ENCODE measurements at regions not wholly inside any gene's neighbourhood (a gene's known extent, or its start where the extent isn't known, plus 50 kb on each side); places are given as distances from the start of the nearest gene placed in this dataset.

DNA sequence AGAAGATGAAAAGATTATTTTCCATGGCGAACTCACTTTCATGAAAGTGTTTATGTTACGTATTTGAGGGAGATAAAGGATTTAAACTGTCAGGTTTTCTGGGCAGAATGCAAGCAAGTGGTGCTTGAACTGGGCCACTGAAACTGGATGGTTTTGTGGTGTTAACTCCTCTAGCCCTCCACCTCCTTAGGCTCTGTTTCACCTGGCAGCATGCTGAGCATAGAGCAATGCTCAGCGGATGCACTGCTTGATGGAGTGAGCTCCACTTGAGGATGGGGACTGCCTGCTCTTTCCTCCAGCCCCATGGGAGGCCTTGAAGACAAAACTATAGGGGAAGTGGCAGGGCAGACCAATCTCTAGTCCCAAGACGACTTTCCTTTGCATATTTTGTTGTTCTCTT, 345.8 kb downstream of the TDRD15 start:
- 70% methylated on average over 4 of the region's 4 CpGs for WGBS
- Histone ChIP-seq H3K4me1 (ENCODE audit: insufficient read depth) (no peaks in the 10 kb centered on the region), H3K4me3 (ENCODE audit: low read depth, low read length) (no peak overlapping the region), H3K36me3 (ENCODE audit: insufficient read depth) (no peaks in the 10 kb centered on the region), H3K27ac (ENCODE audit: low read depth) (no peak overlapping the region)
- DNase-seq (ENCODE audit: extremely low spot score): no peak

DNA sequence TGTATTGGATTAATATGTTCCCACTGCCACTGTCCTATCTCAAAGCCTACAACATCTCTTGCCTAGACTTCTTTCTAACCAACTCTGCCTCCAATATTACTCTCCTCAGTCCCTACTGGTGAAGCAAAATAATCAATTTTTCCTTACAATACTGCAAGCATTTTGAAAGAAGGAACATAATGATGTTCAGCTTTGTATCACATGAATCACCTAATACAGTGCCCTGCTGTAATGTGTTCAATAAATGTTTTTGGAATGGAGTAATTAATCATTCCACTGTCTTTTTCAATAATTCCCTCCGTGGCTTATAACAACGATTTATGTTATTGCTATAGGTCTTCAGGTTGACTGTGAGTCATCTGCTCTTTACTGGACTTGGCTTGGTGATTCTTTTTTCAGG, 356.4 kb downstream of the TDRD15 start:
- no peak for DNase-seq (ENCODE audit: extremely low spot score)
- Histone ChIP-seq H3K4me3 (ENCODE audit: low read depth, low read length) (no peak overlapping the region), H3K4me1 (ENCODE audit: insufficient read depth) (no peaks in the 10 kb centered on the region), H3K36me3 (ENCODE audit: insufficient read depth) (no peaks in the 10 kb centered on the region), H3K27ac (ENCODE audit: low read depth) (no peak overlapping the region)
- WGBS: 62% methylated on average over 2 of the region's 2 CpGs

DNA sequence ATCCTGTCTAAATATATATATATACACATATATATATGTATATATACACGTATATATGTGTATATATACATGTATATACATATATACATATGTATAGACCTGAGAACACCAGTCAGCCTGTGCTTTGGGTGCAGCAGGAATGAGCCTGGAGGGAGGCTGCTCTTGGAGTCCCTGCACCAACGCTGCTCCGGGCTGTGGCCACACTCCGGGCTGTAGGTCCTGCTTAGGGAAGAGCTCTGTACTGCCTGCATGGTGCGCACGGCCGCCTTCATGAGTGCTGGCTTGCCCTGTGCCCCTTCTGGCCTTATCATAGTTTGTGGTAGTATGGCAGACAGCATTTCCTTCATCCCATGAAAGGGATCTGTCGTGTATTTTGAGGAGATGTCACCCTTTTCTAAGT, 360.9 kb downstream of the TDRD15 start:
- Histone ChIP-seq H3K4me3 (ENCODE audit: low read depth, low read length) (no peak overlapping the region), H3K4me1 (ENCODE audit: insufficient read depth) (no peaks in the 10 kb centered on the region), H3K36me3 (ENCODE audit: insufficient read depth) (no peaks in the 10 kb centered on the region), H3K27ac (ENCODE audit: low read depth) (no peak overlapping the region)
- no peak for DNase-seq (ENCODE audit: extremely low spot score)
- WGBS: 88% methylated on average over 8 of the region's 8 CpGs

DNA sequence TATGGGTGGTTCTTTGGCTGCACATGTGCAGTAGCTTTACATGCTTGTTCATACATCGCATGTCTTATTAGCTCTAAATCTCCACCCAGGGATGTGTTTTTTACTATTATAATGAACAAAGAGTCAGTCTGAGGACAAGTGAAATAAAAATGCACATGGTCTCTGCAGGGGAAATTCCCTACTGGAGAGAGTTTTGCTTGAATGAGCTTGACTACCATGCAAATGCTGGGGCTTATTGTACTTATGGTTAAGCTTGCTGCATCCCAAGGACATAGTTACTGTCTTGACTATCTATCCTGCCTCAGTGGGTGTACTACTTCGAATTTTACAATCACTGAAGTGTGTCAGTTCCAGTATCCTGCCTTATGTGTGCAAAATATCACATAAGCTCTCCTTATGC, 362.7 kb downstream of the TDRD15 start:
- Histone ChIP-seq H3K4me1 (ENCODE audit: insufficient read depth) (no peaks in the 10 kb centered on the region), H3K36me3 (ENCODE audit: insufficient read depth) (no peaks in the 10 kb centered on the region), H3K4me3 (ENCODE audit: low read depth, low read length) (no peak overlapping the region), H3K27ac (ENCODE audit: low read depth) (no peak overlapping the region)
- no peak for DNase-seq (ENCODE audit: extremely low spot score)
- 73% methylated on average over 2 of the region's 2 CpGs for WGBS

DNA sequence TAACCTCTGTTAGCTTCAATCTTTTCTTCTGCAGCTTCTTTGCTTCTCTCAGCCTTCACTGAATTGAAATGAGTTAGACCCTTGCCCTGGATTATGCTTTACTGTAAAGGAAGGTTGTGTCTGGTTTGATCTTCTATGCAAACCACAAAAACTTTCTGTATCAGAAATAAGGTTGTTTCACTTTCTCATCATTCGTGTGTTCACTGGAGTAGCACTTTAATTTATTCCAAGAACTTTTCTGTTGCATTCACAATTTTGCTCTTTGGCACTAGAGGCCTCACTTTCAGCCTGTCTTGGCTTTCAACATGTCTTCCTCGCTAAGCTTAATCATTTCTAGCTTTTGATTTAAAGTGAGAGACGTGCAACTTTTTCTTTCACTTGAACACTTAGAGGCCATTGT, 365.3 kb downstream of the TDRD15 start:
- Histone ChIP-seq H3K4me3 (ENCODE audit: low read depth, low read length) (no peak overlapping the region), H3K27ac (ENCODE audit: low read depth) (no peak overlapping the region), H3K36me3 (ENCODE audit: insufficient read depth) (no peaks in the 10 kb centered on the region), H3K4me1 (ENCODE audit: insufficient read depth) (no peaks in the 10 kb centered on the region)
- no peak for DNase-seq (ENCODE audit: extremely low spot score)
- 86% methylated on average over 3 of the region's 3 CpGs for WGBS

DNA sequence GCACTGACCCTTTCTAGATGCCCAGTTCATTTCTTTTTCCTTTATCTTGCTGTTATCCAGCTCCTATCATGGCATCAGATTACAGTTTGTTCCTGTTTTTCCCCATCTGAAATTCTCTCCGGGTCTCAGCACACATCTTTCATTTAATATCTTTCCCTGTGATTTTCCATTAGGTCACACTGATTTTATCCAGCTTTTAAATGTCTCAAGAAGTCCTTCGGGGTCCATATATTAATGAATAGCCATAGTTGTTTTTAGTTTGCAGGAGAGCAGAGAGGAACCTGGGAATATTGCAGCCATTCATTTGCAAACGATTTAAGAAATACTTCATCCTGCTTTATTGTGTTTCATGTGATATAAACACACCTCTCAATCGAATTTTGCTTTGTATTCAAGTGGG, 374.2 kb downstream of the TDRD15 start:
- H3K36me3 ChIP-seq (ENCODE audit: insufficient read depth): no peaks in the 10 kb centered on the region
- no peak overlapping the region for H3K27ac ChIP-seq (ENCODE audit: low read depth)
- WGBS: 50% methylated on average over 4 of the region's 4 CpGs
- DNase-seq (ENCODE audit: extremely low spot score): no peak
- no peaks in the 10 kb centered on the region for H3K4me1 ChIP-seq (ENCODE audit: insufficient read depth)
- H3K4me3 ChIP-seq (ENCODE audit: low read depth, low read length): no peak overlapping the region

DNA sequence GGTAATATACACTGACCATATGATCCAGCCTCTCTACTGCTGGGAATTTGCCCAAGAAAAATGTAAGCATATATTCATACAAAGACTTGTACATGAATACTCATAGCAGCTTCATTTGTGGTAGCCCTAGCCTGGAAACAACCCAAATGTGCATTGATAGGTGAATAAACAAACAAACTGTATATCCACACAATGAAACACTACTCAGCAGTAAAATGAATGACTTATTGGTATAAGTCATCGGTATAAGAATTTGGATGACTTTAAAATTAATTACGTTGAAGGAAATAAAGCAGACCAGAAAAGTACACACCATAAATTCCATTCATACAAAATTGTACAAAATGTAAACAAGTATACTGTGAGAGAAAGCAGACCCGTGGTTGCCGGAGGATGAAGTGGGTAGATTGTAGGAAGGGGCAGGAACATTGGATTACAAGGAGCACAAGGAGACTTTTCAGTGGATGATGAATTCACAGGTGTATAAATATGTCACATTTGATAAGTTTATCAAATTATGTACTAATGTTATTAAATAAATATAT, 376.7 kb downstream of the TDRD15 start:
- Histone ChIP-seq H3K4me1 (ENCODE audit: insufficient read depth) (no peaks in the 10 kb centered on the region), H3K4me3 (ENCODE audit: low read depth, low read length) (no peak overlapping the region), H3K36me3 (ENCODE audit: insufficient read depth) (no peaks in the 10 kb centered on the region), H3K27ac (ENCODE audit: low read depth) (no peak overlapping the region)
- WGBS: 25% methylated on average over 4 of the region's 4 CpGs
- DNase-seq (ENCODE audit: extremely low spot score): no peak

DNA sequence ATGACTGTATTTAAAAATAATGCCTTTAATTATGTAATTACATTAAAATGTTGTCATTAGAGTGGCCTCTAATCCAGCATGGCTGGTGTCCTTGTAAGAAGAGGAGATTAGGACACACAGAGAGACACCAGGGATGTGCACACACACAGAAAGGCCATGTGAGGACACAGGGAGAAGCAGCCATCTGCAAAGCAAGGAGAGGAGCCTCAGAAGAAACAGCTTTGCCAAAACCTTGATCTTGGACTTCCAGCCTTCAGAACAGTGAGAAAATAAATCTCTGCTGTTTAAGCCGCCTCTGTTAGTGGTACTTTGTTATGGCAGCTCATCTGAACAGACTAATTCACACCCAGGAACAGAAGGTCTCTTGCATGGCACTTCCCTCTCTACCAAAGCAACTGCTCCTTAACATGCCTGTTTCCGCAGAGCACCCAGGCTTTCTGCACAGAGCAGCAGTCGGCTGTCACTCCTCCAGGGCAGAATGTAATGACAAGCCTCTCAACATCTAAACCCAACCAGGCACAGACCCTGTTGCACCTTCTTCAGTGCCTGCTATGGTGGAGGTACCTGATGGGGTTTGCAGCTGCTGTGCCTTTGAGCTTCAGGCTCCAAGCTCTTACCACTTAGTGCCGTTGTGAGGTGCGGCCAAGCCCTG, 377.7 kb downstream of the TDRD15 start:
- 67% methylated on average over 5 of the region's 5 CpGs for WGBS
- Histone ChIP-seq H3K4me1 (ENCODE audit: insufficient read depth) (no peaks in the 10 kb centered on the region), H3K36me3 (ENCODE audit: insufficient read depth) (no peaks in the 10 kb centered on the region), H3K27ac (ENCODE audit: low read depth) (no peak overlapping the region), H3K4me3 (ENCODE audit: low read depth, low read length) (no peak overlapping the region)
- DNase-seq (ENCODE audit: extremely low spot score): no peak

DNA sequence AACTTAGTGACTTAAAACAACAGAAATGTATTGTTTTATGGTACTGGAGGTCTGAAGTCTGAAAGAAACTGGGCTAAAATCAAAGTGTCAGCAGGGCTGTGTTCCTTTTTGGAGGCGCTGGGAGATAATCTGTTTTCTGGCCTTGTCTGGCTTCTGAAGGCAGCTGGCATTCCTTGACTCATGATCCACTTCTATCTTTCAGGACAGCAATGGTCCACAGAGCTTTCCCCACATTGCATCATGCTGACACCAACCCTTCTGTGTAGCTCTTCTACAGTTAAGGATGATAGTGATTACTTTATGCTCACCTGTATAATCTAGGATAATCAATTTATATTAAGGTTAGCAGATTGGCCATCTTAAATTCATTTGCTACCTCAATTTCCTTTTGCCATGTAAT, 392.1 kb downstream of the TDRD15 start:
- no peak for DNase-seq (ENCODE audit: extremely low spot score)
- WGBS: 91% methylated on average over 1 of the region's 1 CpG

DNA sequence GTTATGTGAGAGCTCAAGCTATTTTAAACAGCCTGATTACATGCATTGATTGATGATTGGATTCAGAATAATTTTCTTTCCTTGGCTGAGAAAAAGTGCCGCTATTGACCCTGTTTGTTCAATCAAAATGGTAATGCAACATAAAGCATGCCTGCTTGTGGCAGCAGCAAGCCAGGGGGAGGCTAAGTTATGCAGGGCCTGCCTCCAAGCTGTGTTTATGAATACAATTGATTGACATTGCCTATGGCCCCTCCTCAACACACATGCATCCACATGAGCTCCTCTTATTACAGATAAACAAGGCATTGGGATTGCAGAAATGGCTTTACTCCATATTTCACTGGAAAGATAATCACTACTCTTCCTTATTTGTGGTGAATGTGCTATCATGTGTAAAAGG, 395.6 kb downstream of the TDRD15 start:
- 97% methylated on average over 1 of the region's 1 CpG for WGBS
- Histone ChIP-seq H3K4me1 (ENCODE audit: insufficient read depth) (no peaks in the 10 kb centered on the region), H3K27ac (ENCODE audit: low read depth) (no peak overlapping the region), H3K4me3 (ENCODE audit: low read depth, low read length) (no peak overlapping the region), H3K36me3 (ENCODE audit: insufficient read depth) (no peaks in the 10 kb centered on the region)
- no peak for DNase-seq (ENCODE audit: extremely low spot score)

More for the DNA sequence above, 392.1 kb downstream of the TDRD15 start:
- H3K4me3 ChIP-seq (ENCODE audit: low read depth, low read length): no peak overlapping the region
- H3K36me3 ChIP-seq (ENCODE audit: insufficient read depth): no peaks in the 10 kb centered on the region
- no peaks in the 10 kb centered on the region for H3K4me1 ChIP-seq (ENCODE audit: insufficient read depth)
- H3K27ac ChIP-seq (ENCODE audit: low read depth): no peak overlapping the region

DNA sequence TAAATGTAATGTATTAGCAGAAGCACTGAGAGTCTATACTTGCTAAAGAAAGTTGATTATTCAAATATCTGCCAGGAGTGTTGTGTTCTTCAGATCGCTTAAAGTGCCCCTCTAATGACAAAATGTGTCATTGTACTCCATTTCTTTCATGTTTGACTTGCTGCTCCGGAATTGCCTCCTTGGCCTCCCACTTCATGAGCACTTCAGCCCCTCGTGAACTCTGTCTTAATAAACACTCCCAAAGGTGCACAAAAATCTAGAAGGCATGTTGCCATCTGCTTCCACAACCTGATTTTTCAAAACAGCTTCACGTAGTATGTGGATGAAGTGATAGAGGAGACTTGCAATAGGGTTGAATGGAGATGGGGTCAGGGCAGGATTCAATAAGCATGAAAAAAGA, 396.1 kb downstream of the TDRD15 start:
- Histone ChIP-seq H3K36me3 (ENCODE audit: insufficient read depth) (no peaks in the 10 kb centered on the region), H3K4me1 (ENCODE audit: insufficient read depth) (no peaks in the 10 kb centered on the region), H3K4me3 (ENCODE audit: low read depth, low read length) (no peak overlapping the region), H3K27ac (ENCODE audit: low read depth) (no peak overlapping the region)
- 83% methylated on average over 4 of the region's 4 CpGs for WGBS
- DNase-seq (ENCODE audit: extremely low spot score): no peak

DNA sequence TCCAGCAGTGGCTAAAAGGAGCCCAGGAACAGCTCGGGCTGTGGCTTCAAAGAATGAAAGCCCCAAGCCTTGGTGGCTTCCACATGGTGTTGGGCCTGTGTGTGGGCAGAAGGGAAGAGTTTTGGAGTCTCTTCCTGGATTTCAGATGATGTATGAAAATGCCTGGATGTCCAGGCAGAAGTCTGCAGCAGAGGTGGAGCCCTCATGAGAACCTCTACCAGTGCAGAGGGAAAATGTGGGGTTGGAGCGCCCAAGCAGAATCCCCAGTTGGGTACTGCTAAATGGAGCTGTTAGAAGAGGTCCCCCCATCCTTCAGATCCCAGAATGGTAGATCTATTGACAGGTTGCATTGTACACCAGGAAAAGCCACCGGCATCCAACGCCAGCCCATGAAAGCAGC, 412.1 kb downstream of the TDRD15 start:
- no peak for DNase-seq (ENCODE audit: extremely low spot score)
- Histone ChIP-seq H3K4me3 (ENCODE audit: low read depth, low read length) (no peak overlapping the region), H3K27ac (ENCODE audit: low read depth) (no peak overlapping the region), H3K36me3 (ENCODE audit: insufficient read depth) (no peaks in the 10 kb centered on the region), H3K4me1 (ENCODE audit: insufficient read depth) (no peaks in the 10 kb centered on the region)
- 68% methylated on average over 4 of the region's 4 CpGs for WGBS

DNA sequence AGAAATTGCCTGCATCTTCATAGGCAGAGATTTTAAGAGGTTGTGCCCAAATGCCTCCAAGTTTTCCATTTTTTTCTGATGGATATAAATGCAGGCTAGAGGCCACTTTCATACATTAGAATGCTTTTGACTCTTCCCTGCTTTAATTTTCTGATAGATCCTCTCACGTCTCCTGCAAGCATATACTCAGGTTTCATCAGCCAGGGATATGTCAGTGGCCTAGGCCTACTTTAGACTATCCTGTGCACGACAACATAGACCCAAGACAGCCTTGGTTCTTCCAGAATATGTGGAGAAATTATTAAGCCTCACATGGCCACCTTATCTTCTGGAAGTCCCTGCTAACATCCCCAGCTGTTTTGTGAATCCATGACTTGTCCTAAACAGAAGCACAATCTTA, 415.9 kb downstream of the TDRD15 start:
- H3K36me3 ChIP-seq (ENCODE audit: insufficient read depth): no peaks in the 10 kb centered on the region
- no peaks in the 10 kb centered on the region for H3K4me1 ChIP-seq (ENCODE audit: insufficient read depth)
- WGBS: 78% methylated on average over 2 of the region's 2 CpGs
- no peak for DNase-seq (ENCODE audit: extremely low spot score)
- no peak overlapping the region for H3K27ac ChIP-seq (ENCODE audit: low read depth)
- no peak overlapping the region for H3K4me3 ChIP-seq (ENCODE audit: low read depth, low read length)

DNA sequence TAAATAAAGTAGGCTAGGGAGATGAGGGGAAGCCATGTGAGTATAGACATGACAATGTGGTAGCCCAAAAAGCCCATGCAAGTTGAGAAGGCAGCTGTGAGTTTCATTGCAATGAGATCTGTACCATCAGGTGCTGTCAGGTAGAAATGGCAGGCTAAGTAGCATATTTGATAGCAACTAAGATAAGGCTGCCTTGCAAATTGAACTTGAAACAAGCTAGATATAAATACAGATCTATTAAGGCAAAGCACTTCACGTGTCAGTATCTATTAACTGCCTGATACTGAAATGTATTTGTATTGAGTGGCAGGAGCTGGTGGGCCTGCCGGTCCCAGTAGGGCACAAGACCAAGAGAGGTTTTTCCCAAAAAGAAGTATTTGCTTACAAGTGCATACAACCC, 419.9 kb downstream of the TDRD15 start:
- 60% methylated on average over 2 of the region's 2 CpGs for WGBS
- Histone ChIP-seq H3K4me1 (ENCODE audit: insufficient read depth) (no peaks in the 10 kb centered on the region), H3K27ac (ENCODE audit: low read depth) (no peak overlapping the region), H3K4me3 (ENCODE audit: low read depth, low read length) (no peak overlapping the region), H3K36me3 (ENCODE audit: insufficient read depth) (no peaks in the 10 kb centered on the region)
- no peak for DNase-seq (ENCODE audit: extremely low spot score)

DNA sequence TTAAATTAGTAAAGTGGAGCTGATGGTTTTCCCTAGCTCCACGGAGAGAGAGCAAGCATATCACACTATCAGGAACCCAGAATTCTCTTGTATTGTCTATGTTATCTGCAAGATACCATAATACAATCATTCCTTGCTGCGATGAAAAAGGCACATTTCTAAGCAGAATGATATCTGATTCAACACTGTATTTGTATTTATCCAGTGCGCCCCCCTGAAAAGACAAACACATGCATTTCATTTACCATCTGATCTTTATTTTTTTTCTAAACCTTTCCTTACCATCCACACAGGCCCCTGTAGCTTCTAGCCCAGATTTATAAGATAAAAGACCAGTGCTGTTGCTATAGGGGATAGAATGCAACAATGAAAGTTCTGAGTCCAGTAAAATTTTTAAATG, 420.6 kb downstream of the TDRD15 start:
- Histone ChIP-seq H3K36me3 (ENCODE audit: insufficient read depth) (no peaks in the 10 kb centered on the region), H3K4me1 (ENCODE audit: insufficient read depth) (no peaks in the 10 kb centered on the region), H3K4me3 (ENCODE audit: low read depth, low read length) (no peak overlapping the region), H3K27ac (ENCODE audit: low read depth) (no peak overlapping the region)
- DNase-seq (ENCODE audit: extremely low spot score): no peak
- 68% methylated on average over 3 of the region's 3 CpGs for WGBS

Data from urinary bladder (tissue), 3 donors.